HK-2 (cell line): ENCODE measurements at regions not wholly inside any gene's neighbourhood (a gene's known extent, or its start where the extent isn't known, plus 50 kb on each side); places are given as distances from the start of the nearest gene placed in this dataset.

Experiments used
- DNase-seq: peaks from one replicate; pipeline ENCODE4 v3.0.0-alpha.2; 2018; ENCODE audit not compliant: unreplicated experiment

DNA sequence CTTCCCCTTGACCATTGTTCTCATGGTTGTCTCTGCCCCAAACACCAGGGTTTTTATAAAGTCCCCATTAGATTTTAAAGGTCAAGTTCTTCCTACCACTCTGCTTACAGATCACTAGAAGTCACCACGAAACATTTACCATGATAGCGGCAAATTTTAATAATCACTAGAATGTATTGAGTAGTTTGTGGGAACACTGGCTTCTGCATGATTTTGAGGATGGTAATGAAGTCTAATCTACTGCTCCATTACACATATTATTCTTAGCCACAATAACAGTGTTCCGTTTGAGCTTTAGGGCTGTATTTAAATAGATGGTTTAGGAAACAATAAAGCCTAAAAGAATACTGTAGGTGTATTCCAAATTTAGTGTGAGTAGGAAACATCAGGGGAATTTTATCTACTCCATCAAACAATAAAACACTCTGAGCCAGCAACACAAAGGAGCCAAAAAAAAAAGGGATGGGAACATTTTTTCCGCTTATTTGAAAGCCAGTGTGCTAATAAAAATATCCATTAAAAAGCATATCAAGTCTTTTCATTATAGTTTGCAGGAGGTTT lies 49.7 kb downstream of the KLF12 start:
- no peak for DNase-seq

DNA sequence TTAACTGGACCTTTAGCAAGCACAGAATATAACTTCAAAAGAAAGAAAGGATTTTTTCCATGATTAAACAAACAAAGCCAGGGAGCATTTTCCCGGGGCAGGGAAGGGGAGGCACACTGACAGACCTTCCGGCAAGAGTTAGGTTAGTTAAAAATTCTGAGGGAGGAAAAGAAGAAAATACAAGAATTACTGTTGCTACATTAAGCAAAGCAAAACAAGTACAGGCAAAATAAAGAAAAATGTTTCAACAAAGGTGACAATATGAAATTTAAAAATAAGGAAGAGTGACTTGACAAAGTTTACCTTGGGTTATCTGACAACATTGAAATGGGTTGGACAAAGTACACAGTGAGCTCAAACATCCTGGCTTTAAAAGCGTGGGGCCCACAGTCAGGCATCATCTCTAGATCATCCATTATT lies 51.5 kb downstream of the KLF12 start:
- no peak for DNase-seq

DNA sequence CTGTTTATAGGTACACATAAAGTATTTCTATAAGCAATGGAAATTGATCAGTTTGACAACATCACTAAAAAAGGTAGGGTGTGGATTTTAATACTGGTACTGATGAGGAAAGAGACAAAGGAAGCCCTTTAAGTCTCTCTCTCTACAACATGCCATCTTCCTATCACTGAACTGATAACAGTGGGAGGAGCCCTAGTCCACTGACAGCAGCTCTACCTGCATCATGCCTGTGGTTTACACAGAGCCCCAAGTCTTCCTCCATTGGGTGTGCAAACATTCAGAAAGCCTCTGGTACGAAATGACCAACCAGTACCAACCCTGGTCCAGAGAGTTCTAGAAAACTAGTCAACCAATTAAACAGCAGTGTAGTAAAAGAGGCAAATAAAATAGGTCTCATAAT lies 53.4 kb downstream of the KLF12 start:
- DNase-seq, result no peak

GRCh38 chr13:74077792-74078191 lies 56.4 kb downstream of the KLF12 start:
- DNase-seq, result no peak

DNA sequence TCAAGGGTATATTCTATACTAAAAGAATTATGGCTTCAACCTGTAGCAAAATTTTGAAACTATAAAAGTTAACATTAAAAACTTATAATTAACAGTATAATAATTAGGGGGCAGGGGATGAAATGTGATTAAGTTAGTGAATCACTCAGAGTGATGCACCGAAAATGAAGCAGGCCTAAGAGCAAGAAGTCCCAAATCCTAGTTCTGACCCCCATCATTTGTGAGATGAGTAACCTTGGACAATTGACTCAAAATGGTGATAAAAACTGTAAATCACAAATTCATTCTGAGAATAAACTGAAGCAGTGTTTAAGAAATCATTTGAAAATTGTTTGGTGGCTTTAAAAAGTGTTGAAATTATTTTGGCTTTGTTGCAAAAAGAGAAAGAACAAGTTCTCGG lies 56.8 kb downstream of the KLF12 start:
- no peak for DNase-seq

- DNase-seq, result no peak
Measured at GRCh38 chr13:74074723-74075122, 59.5 kb downstream of the KLF12 start.

DNA sequence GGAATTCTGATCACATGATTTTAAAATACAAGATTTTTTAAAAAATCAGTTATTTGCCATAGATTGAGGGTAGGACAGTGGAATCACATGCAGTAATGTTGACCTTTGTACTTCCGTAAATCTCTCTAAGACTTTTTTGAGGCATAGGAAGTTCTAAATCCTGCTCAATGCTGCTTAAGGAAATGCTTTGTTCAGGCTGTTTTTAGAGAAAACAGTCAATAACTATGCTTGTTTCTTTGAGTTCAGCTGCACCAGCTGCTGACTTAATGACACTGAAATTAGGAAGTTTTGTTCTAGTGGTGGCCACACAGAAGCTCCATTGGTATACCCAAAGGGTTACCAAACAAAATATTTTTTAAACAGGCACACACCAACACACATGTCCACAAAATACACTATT lies 60.9 kb downstream of the KLF12 start:
- no peak for DNase-seq

DNA sequence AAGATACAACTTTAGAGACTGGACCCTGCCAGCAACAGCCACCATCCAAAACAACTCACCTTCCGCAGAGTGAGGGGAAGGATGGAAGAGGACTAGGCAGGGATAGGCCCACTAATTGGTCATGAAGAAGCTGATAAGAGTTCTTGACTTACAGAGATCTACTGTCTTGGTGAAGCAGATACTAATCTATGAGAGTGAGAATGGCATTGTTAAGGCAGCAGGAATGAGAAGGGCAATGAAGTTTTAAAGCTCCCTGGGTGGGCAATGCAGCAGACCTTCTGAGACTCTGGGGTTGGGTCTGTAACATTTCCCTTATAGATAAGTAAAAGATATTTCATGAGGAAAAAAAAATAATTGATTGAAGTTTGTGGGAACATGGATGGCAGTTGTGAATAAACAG lies 63.7 kb downstream of the KLF12 start:
- DNase-seq, result no peak

DNA sequence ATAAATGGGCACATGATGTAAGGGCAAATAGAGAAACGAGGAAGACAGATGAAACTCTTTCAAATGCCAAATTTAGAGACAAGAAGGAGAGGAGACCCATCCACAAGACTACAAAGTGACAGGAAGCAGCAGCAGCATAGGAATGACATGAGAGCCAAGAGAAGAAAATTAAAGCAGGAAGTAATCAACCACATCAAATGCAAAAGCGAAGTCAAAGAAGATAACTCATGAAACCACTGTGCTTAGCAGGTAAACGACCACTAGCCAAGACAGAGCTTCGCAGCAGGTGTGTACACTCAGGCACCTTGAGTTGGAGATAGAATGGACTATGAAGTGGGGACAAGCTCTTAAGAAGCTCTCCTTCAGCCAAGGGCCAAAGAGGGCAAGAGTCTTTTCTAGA lies 64.1 kb downstream of the KLF12 start:
- DNase-seq, result no peak

GRCh38 chr13:74068471-74068870 lies 65.7 kb downstream of the KLF12 start:
- DNase-seq, result no peak

DNA sequence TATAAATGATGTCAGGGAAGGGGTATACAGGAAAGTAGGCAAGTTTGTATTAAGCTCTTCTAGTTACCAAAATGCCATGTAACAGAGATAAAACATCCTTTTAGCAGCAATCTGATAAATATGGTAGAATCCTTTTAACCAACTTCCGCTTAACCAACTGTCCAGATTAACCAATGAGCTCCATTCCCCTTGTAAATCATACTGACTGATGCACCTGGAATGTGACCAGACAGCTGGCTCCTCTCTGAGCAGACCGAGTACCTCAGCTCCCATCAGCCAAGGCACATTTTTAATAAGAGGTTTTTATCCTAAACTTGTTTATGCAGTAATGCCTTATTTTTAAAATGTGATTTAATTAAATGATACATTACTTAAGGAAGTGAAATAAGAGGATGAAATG lies 66.4 kb downstream of the KLF12 start:
- DNase-seq, result no peak

- DNase-seq, result no peak
Measured at GRCh38 chr13:74066937-74067336, 67.3 kb downstream of the KLF12 start.

DNA sequence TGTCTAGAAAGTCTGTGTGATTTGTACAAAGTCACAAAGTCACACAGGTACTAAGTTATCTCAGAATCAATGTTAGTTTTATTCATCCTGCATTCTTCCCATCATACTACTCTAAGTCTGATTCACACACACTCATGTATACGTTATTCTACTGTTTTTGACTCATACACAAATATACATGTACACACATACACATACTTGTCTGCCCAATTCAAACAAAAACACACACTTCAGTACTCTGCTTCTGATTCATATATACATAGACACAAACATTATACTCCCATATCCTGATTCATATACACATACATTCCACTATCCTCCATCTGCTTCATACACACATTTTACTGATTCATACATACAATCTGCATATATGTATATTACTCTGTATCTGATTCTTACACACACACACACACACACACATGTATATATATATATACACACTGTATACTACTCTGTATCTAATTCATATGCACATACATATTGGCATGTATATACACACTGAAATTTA lies 69.3 kb downstream of the KLF12 start:
- DNase-seq, result no peak

DNA sequence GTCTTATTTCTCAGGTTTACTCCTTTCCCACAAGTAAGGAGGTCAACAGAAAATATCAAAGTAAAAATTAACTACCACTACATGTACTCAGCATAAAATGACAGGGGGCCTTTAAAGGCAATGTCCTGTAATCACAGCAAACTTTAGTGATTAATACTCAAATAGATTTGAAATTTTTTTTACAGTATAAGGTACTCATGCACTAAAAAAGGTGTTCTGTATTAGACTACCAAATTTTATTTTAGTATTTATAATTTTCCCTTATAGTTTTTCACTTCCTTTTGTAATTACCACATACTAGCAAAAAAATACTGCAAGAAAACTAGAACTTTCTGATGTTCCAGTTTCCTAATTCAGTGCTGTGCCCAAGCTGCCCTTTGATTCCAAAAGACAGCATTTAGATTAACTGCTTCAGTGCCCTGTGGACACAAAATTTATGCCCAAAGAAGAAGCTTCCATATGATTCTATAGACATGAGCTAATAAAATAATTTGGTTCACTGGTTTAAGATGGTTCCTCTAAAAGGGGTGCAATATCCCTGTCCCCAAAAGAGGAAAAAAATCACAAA lies 70.6 kb downstream of the KLF12 start:
- DNase-seq, result no peak

- DNase-seq, result no peak
Measured at GRCh38 chr13:74062933-74063332, 71.3 kb downstream of the KLF12 start.

- DNase-seq, result no peak
Measured at GRCh38 chr13:74061926-74062595, 72.1 kb downstream of the KLF12 start.

DNA sequence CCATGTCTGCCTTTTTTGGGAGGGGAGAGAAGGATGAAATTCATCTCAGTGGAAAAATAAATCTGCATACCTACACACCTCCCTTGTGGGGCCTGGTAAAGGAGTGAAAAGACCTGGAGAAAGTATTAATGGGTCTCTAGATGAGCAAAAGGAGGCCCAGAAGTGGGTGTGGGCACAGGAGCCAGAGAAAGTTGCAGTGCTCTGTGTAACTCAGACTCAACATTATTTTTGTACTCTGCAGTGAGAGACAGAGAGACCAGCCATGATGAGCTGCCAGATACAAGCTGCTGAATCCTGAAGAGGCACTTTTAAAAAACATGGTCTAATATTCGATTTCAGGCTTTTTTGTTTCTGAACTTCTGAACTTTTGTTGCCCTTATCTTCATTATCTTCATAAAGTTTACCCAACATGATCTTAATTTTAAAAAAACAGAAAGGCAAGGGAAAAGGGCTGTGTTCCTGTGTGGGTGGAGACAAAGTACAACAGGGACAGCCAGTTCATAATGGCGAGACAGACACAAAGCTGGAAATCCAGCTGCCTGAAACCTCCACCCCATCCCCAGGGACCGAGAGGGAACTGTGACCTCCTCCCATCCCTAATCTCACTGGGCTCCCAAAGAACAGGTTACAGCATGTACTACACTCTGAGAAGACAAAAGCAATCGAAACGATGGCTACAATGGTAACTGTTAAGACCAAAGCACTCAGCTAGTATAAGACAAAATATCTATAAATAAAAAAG lies 77.2 kb downstream of the KLF12 start:
- DNase-seq, result no peak

DNA sequence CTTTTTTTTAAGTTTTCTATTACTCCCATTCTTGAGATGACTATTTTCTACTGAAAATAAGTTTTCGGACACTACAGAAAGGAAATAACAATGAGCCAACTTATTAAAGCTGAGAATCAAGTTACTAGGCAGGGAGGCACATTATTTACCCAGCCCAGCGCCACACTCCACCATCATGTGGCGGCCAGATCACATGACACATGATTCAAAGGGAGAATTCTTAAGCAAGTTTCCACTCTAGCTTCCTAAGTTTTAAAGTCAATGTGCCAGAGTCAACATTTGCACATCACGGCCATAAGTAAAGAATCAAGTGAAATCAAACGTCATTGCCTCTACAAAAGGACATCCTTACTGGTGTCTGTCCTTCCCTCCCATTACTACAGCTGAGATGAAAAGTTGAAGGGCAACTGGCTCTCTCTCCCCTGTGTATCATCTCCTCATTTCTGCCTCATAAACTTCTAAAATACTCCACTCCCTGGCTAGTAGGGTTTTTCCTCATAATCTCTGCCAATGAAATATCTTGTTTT lies 81.7 kb downstream of the KLF12 start:
- no peak for DNase-seq

GRCh38 chr13:74048756-74049155 lies 85.4 kb downstream of the KLF12 start:
- DNase-seq, result no peak

- no peak for DNase-seq
Measured at GRCh38 chr13:74047931-74048600, 86.1 kb downstream of the KLF12 start.

- no peak for DNase-seq
Measured at GRCh38 chr13:74046431-74046830, 87.8 kb downstream of the KLF12 start.

- DNase-seq, result no peak
Measured at GRCh38 chr13:74045583-74045982, 88.6 kb downstream of the KLF12 start.
